Mammary epithelial cell (primary cell): ENCODE measurements at regions not wholly inside any gene's neighbourhood (a gene's known extent, or its start where the extent isn't known, plus 50 kb on each side); places are given as distances from the start of the nearest gene placed in this dataset.

Source experiments
- EZH2 ChIP-seq: IDR thresholded peaks from 2 replicates; pipeline ENCODE4 v1.6.1; 2012; ENCODE audit warnings: low read length, inconsistent platforms, borderline replicate concordance
- TF ChIP-seq, protein P1 (sequence below), 2 donors: IDR thresholded peaks in 1 of 2; conservative IDR thresholded peaks in 1 of 2; 2 replicates each; pipeline ENCODE4 v1.5.1; 2011 to 2012; ENCODE audit warnings: inconsistent platforms in 2 of 2, low read length in 2 of 2, mild to moderate bottlenecking in 2 of 2, control low read depth in 1 of 2, low read depth in 1 of 2; ENCODE audit not compliant: insufficient read depth in 1 of 2; ENCODE audit errors: extremely low read depth in 1 of 2

DNA sequence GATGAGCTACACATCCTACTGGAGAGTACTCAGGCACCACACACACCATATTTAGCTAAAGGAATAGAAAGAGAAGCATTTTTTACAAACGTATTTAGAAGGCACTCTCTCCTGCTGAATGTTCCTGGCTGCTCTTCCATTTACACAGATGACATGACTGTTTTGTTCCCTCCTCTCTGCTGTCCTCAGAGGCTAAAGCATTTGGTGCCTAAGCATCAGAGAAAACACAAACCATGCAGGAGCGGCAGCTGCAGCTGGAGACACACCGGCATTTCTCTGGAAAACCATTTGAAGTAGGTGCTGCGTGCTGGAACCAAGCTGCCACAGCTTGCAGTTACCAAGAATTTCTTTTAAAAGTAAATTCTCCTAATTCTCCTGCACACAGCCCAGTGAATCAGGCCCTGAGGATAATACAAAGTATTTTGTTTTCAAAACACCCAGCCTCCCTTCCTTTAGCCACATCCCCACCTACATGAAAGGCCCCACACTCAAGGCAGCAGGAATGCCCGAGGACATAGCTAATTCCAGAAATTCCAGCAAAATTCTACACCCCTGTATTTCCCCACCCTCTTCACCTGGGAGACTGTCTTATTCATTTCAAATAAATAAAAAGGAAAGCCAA is 488.9 kb upstream of the SOX11 start:
- TF ChIP-seq, protein P1, sequence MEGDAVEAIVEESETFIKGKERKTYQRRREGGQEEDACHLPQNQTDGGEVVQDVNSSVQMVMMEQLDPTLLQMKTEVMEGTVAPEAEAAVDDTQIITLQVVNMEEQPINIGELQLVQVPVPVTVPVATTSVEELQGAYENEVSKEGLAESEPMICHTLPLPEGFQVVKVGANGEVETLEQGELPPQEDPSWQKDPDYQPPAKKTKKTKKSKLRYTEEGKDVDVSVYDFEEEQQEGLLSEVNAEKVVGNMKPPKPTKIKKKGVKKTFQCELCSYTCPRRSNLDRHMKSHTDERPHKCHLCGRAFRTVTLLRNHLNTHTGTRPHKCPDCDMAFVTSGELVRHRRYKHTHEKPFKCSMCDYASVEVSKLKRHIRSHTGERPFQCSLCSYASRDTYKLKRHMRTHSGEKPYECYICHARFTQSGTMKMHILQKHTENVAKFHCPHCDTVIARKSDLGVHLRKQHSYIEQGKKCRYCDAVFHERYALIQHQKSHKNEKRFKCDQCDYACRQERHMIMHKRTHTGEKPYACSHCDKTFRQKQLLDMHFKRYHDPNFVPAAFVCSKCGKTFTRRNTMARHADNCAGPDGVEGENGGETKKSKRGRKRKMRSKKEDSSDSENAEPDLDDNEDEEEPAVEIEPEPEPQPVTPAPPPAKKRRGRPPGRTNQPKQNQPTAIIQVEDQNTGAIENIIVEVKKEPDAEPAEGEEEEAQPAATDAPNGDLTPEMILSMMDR (conservative IDR thresholded peaks at IDR 0.05 in 1 of 2, IDR thresholded peaks at IDR 0.05 in 1 of 2; ENCODE audit: extremely low read depth in 1 of 2, insufficient read depth in 1 of 2, low read depth in 1 of 2, low read length in 2 of 2) = no peak
- TF ChIP-seq EZH2 = no peak
